ENCODE measurements at regions not wholly inside any gene's neighbourhood (a gene's known extent, or its start where the extent isn't known, plus 50 kb on each side); places are given as distances from the start of the nearest gene placed in this dataset.
"Not testable (repeated sequence)": the region's sequence is repeated elsewhere in the genome, so short reads cannot be mapped to it uniquely, and the experiment has no call there.

- no peak for FAIRE-seq
Measured at GRCh38 chr3:71930056-71930991, 145.4 kb upstream of the PROK2 start.

- FAIRE-seq: no peak
Measured at GRCh38 chr3:71928212-71928611, 143.3 kb upstream of the PROK2 start.

GRCh38 chr3:71927505-71928066 is 142.6 kb upstream of the PROK2 start:
- FAIRE-seq: no peak

- no peak for FAIRE-seq
Measured at GRCh38 chr3:71926616-71927015, 141.7 kb upstream of the PROK2 start.

GRCh38 chr3:71926262-71926600 is 141.3 kb upstream of the PROK2 start:
- FAIRE-seq: no peak

GRCh38 chr3:71925511-71926261 is 140.7 kb upstream of the PROK2 start:
- not testable (repeated sequence) for FAIRE-seq

GRCh38 chr3:71924721-71925120 is 139.8 kb upstream of the PROK2 start:
- no peak for FAIRE-seq

GRCh38 chr3:71921036-71921435 is 136.1 kb upstream of the PROK2 start:
- FAIRE-seq: no peak

GRCh38 chr3:71919572-71919971 is 134.6 kb upstream of the PROK2 start:
- FAIRE-seq: no peak

- no peak for FAIRE-seq
Measured at GRCh38 chr3:71917545-71917944, 132.6 kb upstream of the PROK2 start.

GRCh38 chr3:71916747-71917369 is 131.9 kb upstream of the PROK2 start:
- FAIRE-seq: no peak

- no peak for FAIRE-seq
Measured at GRCh38 chr3:71912839-71913495, 128.0 kb upstream of the PROK2 start.

GRCh38 chr3:71910108-71910507 is 125.2 kb upstream of the PROK2 start:
- FAIRE-seq: no peak

- FAIRE-seq: no peak
Measured at GRCh38 chr3:71907996-71908395, 123.0 kb upstream of the PROK2 start.

GRCh38 chr3:71906976-71907375 is 122.0 kb upstream of the PROK2 start:
- FAIRE-seq: no peak

- FAIRE-seq: no peak
Measured at GRCh38 chr3:71905426-71905825, 120.5 kb upstream of the PROK2 start.

- FAIRE-seq: no peak
Measured at GRCh38 chr3:71903936-71904335, 119.0 kb upstream of the PROK2 start.

- no peak for FAIRE-seq
Measured at GRCh38 chr3:71903112-71903495, 118.2 kb upstream of the PROK2 start.

- FAIRE-seq: no peak
Measured at GRCh38 chr3:71902258-71903111, 117.5 kb upstream of the PROK2 start.

GRCh38 chr3:71901645-71902044 is 116.7 kb upstream of the PROK2 start:
- FAIRE-seq: no peak

GRCh38 chr3:71900057-71900456 is 115.1 kb upstream of the PROK2 start:
- no peak for FAIRE-seq

- FAIRE-seq: no peak
Measured at GRCh38 chr3:71896751-71897150, 111.8 kb upstream of the PROK2 start.
